IPS-15b (cell line): ENCODE measurements at regions not wholly inside any gene's neighbourhood (a gene's known extent, or its start where the extent isn't known, plus 50 kb on each side); places are given as distances from the start of the nearest gene placed in this dataset.

ENCODE experiments used
- H3K27me3 ChIP-seq: one replicate; pipeline ENCODE4 v1.6.1; 2013; ENCODE audit warnings: low read length; ENCODE audit not compliant: control insufficient read depth, insufficient read depth
- H3K36me3 ChIP-seq: one replicate; pipeline ENCODE4 v1.6.1; 2013; ENCODE audit warnings: low read length; ENCODE audit not compliant: control insufficient read depth, insufficient read depth
- H3K4me1 ChIP-seq: one replicate; pipeline ENCODE4 v1.6.1; 2013; ENCODE audit warnings: mild to moderate bottlenecking, low read length; ENCODE audit not compliant: control insufficient read depth, insufficient read depth
- H3K4me3 ChIP-seq: one replicate; pipeline ENCODE4 v1.5.1; 2013; ENCODE audit warnings: low read depth, low read length
- H3K9ac ChIP-seq: one replicate; pipeline ENCODE4 v1.6.1; 2013; ENCODE audit warnings: low read depth, mild to moderate bottlenecking, low read length
- H3K9me3 ChIP-seq: one replicate; pipeline ENCODE4 v1.6.1; 2013; ENCODE audit warnings: mild to moderate bottlenecking, low read length; ENCODE audit not compliant: control insufficient read depth, insufficient read depth

DNA sequence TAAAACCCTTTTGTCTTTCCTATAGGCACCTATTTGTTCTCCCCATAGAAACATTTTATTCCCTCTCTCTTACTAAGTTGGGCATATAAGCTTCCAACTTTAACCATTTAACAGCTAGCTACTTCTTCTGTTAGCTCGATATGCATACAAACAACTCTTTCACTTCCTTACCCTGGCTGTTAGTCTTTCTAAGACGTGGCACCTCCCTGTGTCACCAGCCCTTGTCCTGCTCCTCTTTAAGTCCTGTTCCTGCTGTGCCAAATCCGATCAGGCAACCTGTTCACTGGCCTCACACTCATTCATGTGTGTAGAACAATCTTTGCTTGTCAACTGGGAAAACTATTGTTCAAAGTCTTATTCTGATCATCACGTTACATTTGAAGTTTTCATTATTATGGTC, 1376.1 kb upstream of the TENM4 start:
- Histone ChIP-seq H3K9me3 (no peaks in the 10 kb centered on the region), H3K4me3 (no peak overlapping the region), H3K4me1 (peaks cover 3% of the 10 kb centered on the region), H3K27me3 (no peaks in the 10 kb centered on the region), H3K36me3 (no peaks in the 10 kb centered on the region), H3K9ac (no peak overlapping the region)

DNA sequence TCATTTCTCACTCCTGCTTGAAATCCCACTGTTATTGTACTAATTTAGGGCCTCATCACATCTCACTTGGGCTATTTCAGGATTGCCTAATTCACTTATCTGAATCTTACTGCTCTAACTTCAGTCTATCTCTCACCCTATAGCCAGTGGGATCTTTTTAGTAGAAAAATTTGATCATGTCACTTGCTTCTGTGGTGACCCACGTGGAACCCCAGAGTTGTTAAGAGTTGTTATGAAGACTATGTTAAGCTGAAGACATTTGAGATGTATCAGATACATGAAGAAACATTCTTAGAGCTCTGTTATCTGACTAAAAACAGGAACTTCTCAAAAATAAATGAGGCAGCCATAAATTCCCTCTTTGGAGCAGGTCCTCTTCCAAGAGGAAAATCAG, 1375.6 kb upstream of the TENM4 start:
- H3K9me3 ChIP-seq = no peaks in the 10 kb centered on the region
- no peaks in the 10 kb centered on the region for H3K27me3 ChIP-seq
- H3K36me3 ChIP-seq = no peaks in the 10 kb centered on the region
- H3K9ac ChIP-seq = no peak overlapping the region
- peaks cover 3% of the 10 kb centered on the region for H3K4me1 ChIP-seq
- H3K4me3 ChIP-seq = no peak overlapping the region

DNA sequence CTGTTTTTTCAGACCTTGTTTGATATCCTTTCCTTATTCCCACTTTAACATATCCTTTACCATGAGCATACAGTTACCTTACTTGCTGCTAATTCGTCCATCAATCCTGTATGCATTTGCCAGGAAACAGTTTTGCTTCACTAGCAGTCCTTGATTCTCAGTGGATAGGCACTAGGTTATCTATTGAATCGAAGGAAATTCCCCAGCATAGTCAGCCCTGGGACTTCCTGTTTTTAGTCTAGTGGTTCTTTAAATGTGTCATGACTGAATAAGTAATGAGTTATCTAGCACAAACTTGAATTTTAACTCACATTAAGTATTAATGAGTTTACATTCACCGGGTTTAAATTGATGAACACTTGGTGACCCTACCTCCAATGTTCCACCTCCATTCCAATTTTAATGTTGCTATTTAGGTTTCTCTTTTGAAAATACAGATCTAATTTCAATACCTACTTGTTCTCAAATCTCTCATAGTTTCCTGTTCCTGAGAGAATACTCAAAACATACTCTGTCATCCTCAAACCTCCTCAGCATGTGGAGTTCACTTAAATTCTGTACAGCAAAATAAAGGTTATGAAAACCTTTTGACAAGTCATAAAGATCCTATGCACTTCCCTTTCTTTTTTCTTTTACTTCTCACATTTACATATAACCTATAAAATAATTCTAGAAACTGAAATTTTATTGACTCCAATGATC, 1375.1 kb upstream of the TENM4 start:
- H3K9me3 ChIP-seq = no peaks in the 10 kb centered on the region
- H3K4me3 ChIP-seq = no peak overlapping the region
- H3K36me3 ChIP-seq = no peaks in the 10 kb centered on the region
- peaks cover 3% of the 10 kb centered on the region for H3K4me1 ChIP-seq
- H3K27me3 ChIP-seq = no peaks in the 10 kb centered on the region
- H3K9ac ChIP-seq = no peak overlapping the region

GRCh38 chr11:80814813-80815212, 1374.0 kb upstream of the TENM4 start:
- Histone ChIP-seq H3K4me1 (peaks cover 3% of the 10 kb centered on the region), H3K9me3 (no peaks in the 10 kb centered on the region), H3K4me3 (no peak overlapping the region), H3K9ac (no peak overlapping the region), H3K36me3 (no peaks in the 10 kb centered on the region), H3K27me3 (no peaks in the 10 kb centered on the region)

- H3K9ac ChIP-seq = no peak overlapping the region
- no peak overlapping the region for H3K4me3 ChIP-seq
- H3K4me1 ChIP-seq = peaks cover 3% of the 10 kb centered on the region
- no peaks in the 10 kb centered on the region for H3K27me3 ChIP-seq
- no peaks in the 10 kb centered on the region for H3K9me3 ChIP-seq
- no peaks in the 10 kb centered on the region for H3K36me3 ChIP-seq
These were observed 1369.9 kb upstream of the TENM4 start for GRCh38 chr11:80810695-80811094.

DNA sequence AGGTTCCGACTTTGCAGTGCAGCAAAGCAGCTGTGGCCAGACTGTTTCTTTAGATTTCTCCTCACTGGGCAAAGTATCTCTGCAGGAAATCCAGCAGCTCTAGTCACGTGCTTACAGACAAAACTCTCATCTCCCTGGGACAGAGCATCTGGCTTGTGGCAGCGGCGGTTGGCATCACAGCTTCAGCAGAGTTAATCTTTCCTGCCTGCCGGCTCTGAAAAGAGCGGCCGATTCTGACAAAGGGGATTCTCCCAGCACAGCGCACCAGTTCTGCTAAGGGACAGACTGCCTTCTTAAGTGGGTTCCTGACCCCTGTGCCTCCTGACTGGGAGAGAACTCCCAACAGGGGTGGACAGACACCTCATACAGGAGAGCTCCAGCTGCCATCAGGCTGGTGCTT, 1357.3 kb upstream of the TENM4 start:
- Histone ChIP-seq H3K4me1 (no peaks in the 10 kb centered on the region), H3K27me3 (no peaks in the 10 kb centered on the region), H3K9me3 (no peaks in the 10 kb centered on the region), H3K36me3 (no peaks in the 10 kb centered on the region), H3K4me3 (no peak overlapping the region), H3K9ac (no peak overlapping the region)

GRCh38 chr11:80783561-80783960, 1342.7 kb upstream of the TENM4 start:
- no peak overlapping the region for H3K4me3 ChIP-seq
- H3K36me3 ChIP-seq = no peaks in the 10 kb centered on the region
- no peaks in the 10 kb centered on the region for H3K27me3 ChIP-seq
- peaks cover 7% of the 10 kb centered on the region for H3K4me1 ChIP-seq
- no peaks in the 10 kb centered on the region for H3K9me3 ChIP-seq
- no peak overlapping the region for H3K9ac ChIP-seq

- no peak overlapping the region for H3K4me3 ChIP-seq
These were observed 1341.5 kb upstream of the TENM4 start for GRCh38 chr11:80782135-80782885.

DNA sequence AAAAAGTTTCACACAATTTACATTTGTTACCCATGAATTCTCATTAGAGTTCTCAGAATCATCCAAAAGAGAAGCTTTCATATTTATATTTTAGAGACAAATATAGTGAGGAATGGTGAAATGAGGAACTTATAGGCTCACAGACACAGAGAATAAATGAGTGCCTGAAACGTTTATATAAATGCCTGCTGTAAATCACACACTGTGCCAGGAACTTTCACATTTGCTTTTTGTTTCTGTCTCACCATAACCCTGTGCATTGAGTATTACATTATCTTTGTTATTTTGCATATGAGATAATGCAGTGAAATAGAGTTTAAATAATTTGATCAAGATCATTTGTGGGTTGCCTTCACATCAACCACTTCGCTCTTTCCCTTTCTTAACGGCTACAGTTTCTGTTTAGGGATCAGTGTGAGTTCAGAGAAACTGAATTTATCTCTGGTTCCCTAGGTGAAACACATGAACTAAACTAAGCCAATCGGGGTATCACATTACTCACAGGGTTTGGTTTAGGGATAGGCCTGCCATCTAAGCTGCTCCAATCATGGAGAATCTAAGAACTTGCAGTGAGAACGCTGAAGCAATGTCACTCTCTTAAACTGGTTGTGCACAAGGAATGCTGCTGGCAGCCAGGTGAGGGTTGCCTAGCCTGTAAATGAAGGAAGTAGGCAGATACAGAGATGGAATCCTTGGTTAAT, 1339.2 kb upstream of the TENM4 start:
- H3K9ac ChIP-seq = no peak overlapping the region
- H3K36me3 ChIP-seq = no peaks in the 10 kb centered on the region
- peaks cover 13% of the 10 kb centered on the region for H3K4me1 ChIP-seq
- no peak overlapping the region for H3K4me3 ChIP-seq
- H3K27me3 ChIP-seq = no peaks in the 10 kb centered on the region
- no peaks in the 10 kb centered on the region for H3K9me3 ChIP-seq

More at GRCh38 chr11:80782135-80782885, 1341.5 kb upstream of the TENM4 start:
- no peak overlapping the region for H3K9ac ChIP-seq
- no peaks in the 10 kb centered on the region for H3K36me3 ChIP-seq
- H3K9me3 ChIP-seq = no peaks in the 10 kb centered on the region
- H3K4me1 ChIP-seq = peaks cover 13% of the 10 kb centered on the region
- no peaks in the 10 kb centered on the region for H3K27me3 ChIP-seq

- Histone ChIP-seq H3K9ac (no peak overlapping the region), H3K4me1 (peaks cover 13% of the 10 kb centered on the region), H3K27me3 (no peaks in the 10 kb centered on the region), H3K36me3 (no peaks in the 10 kb centered on the region), H3K4me3 (no peak overlapping the region), H3K9me3 (no peaks in the 10 kb centered on the region)
These were observed 1338.1 kb upstream of the TENM4 start for GRCh38 chr11:80778941-80779340.

DNA sequence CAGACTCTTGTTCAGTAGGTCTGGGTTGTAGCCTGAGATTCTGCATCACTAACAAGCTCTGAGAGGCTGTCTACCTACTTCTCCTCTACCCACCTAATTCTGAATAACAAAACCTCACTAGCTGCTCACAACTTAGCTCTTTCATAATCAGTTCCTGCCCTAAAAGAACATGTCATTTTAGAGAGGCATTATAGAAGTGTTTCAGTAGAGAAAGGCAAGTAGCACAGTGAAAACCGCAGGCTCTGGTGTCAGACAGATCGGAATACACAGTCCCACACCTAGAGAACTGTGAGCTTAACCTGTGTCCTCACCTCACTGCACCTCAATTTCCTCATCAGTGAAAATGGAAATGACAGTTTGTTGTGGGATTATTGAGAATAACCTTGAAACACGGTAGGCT, 1337.6 kb upstream of the TENM4 start:
- H3K9ac ChIP-seq = no peak overlapping the region
- H3K4me3 ChIP-seq = no peak overlapping the region
- H3K27me3 ChIP-seq = no peaks in the 10 kb centered on the region
- no peaks in the 10 kb centered on the region for H3K9me3 ChIP-seq
- no peaks in the 10 kb centered on the region for H3K36me3 ChIP-seq
- H3K4me1 ChIP-seq = peaks cover 13% of the 10 kb centered on the region

GRCh38 chr11:80773919-80774318, 1333.1 kb upstream of the TENM4 start:
- no peaks in the 10 kb centered on the region for H3K36me3 ChIP-seq
- H3K27me3 ChIP-seq = no peaks in the 10 kb centered on the region
- no peak overlapping the region for H3K4me3 ChIP-seq
- H3K9me3 ChIP-seq = no peaks in the 10 kb centered on the region
- peaks cover 6% of the 10 kb centered on the region for H3K4me1 ChIP-seq
- no peak overlapping the region for H3K9ac ChIP-seq
